Keratinocyte (primary cell): ENCODE measurements at regions not wholly inside any gene's neighbourhood (a gene's known extent, or its start where the extent isn't known, plus 50 kb on each side); places are given as distances from the start of the nearest gene placed in this dataset.

ENCODE experiments used
- EZH2 ChIP-seq: IDR thresholded peaks from one replicate; pipeline ENCODE4 v1.6.1; 2012; ENCODE audit warnings: inconsistent platforms, mild to moderate bottlenecking, low read length, moderate library complexity
- TF ChIP-seq, protein P1 (sequence below), 3 experiments: IDR thresholded peaks in 1 of 3; conservative IDR thresholded peaks in 1 of 3; optimal IDR thresholded peaks in 1 of 3; 2 replicates in 2 of 3; 3 replicates in 1 of 3; pipeline versions ENCODE3 to v1.5.1; 2011; ENCODE audit warnings: low read length in 3 of 3, mild to moderate bottlenecking in 3 of 3, moderate library complexity in 2 of 3, control low read depth in 1 of 3, inconsistent platforms in 1 of 3; ENCODE audit not compliant: insufficient read depth in 2 of 3; ENCODE audit errors: extremely low read depth in 1 of 3

- TF ChIP-seq, protein P1, sequence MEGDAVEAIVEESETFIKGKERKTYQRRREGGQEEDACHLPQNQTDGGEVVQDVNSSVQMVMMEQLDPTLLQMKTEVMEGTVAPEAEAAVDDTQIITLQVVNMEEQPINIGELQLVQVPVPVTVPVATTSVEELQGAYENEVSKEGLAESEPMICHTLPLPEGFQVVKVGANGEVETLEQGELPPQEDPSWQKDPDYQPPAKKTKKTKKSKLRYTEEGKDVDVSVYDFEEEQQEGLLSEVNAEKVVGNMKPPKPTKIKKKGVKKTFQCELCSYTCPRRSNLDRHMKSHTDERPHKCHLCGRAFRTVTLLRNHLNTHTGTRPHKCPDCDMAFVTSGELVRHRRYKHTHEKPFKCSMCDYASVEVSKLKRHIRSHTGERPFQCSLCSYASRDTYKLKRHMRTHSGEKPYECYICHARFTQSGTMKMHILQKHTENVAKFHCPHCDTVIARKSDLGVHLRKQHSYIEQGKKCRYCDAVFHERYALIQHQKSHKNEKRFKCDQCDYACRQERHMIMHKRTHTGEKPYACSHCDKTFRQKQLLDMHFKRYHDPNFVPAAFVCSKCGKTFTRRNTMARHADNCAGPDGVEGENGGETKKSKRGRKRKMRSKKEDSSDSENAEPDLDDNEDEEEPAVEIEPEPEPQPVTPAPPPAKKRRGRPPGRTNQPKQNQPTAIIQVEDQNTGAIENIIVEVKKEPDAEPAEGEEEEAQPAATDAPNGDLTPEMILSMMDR (optimal IDR thresholded peaks at IDR 0.05 in 1 of 3, IDR thresholded peaks at IDR 0.05 in 1 of 3, conservative IDR thresholded peaks at IDR 0.05 in 1 of 3; ENCODE audit: extremely low read depth in 1 of 3, insufficient read depth in 2 of 3, low read length in 3 of 3), result no peak
- no peak for TF ChIP-seq EZH2
These were observed 68.8 kb downstream of the ATXN3L start for GRCh38 chrX:13250826-13251580.
